ENCODE measurements at regions not wholly inside any gene's neighbourhood (a gene's known extent, or its start where the extent isn't known, plus 50 kb on each side); places are given as distances from the start of the nearest gene placed in this dataset.
A peak's percentile ranks its signal among the peaks of the same experiment; 100 is the strongest.

- DNase-seq (no peak), ATAC-seq (ENCODE audit: insufficient read depth, low read depth) (no peak)
- Histone ChIP-seq H2AFZ (ENCODE audit: low read depth, low read length) (no peak overlapping the region), H3K4me1 (ENCODE audit: insufficient read depth, low read length) (no peaks in the 10 kb centered on the region), H3K36me3 (ENCODE audit: insufficient read depth, low read length) (no peaks in the 10 kb centered on the region), H3K4me3 (ENCODE audit: low read depth in 1 of 2, low read length in 2 of 2) (no peak overlapping the region), H3K27ac (ENCODE audit: low read length) (no peak overlapping the region), H3K9ac (ENCODE audit: low read depth, low read length) (no peak overlapping the region), H3K4me2 (ENCODE audit: insufficient read depth, low read length) (no peak overlapping the region), H3K9me3 (ENCODE audit: insufficient read depth, low read length, severe bottlenecking) (no peaks in the 10 kb centered on the region), H3K79me2 (ENCODE audit: insufficient read depth, low read length) (no peaks in the 10 kb centered on the region), H4K20me1 (ENCODE audit: insufficient read depth, low read length) (no peaks in the 10 kb centered on the region), H3K27me3 (ENCODE audit: insufficient read depth, low read length, poor library complexity) (no peaks in the 10 kb centered on the region)
- TF ChIP-seq CTCF (IDR thresholded peaks at IDR 0.05; ENCODE audit: borderline replicate concordance, extremely low read depth, low read length, poor library complexity, severe bottlenecking) (no peak), EZH2 (IDR thresholded peaks at IDR 0.05; ENCODE audit: borderline replicate concordance, low read depth, low read length, severe bottlenecking) (no peak)
Measured at GRCh38 chr13:48892688-48893075, 83.0 kb upstream of the FNDC3A start.

GRCh38 chr13:48896312-48896711 lies 79.4 kb upstream of the FNDC3A start:
- H3K27ac ChIP-seq (ENCODE audit: low read length) = no peak overlapping the region
- DNase-seq (no peak), ATAC-seq (ENCODE audit: insufficient read depth, low read depth) (peak; percentile 29; the same call in 1 of the 3 replicates)
- H3K9me3 ChIP-seq (ENCODE audit: insufficient read depth, low read length, severe bottlenecking) = no peaks in the 10 kb centered on the region
- H4K20me1 ChIP-seq (ENCODE audit: insufficient read depth, low read length) = no peaks in the 10 kb centered on the region
- no peak overlapping the region for H3K4me2 ChIP-seq (ENCODE audit: insufficient read depth, low read length)
- no peaks in the 10 kb centered on the region for H3K4me1 ChIP-seq (ENCODE audit: insufficient read depth, low read length)
- no peak for TF ChIP-seq EZH2 (IDR thresholded peaks at IDR 0.05; ENCODE audit: borderline replicate concordance, low read depth, low read length, severe bottlenecking)
- no peak for TF ChIP-seq CTCF (IDR thresholded peaks at IDR 0.05; ENCODE audit: borderline replicate concordance, extremely low read depth, low read length, poor library complexity, severe bottlenecking)
- H3K79me2 ChIP-seq (ENCODE audit: insufficient read depth, low read length) = no peaks in the 10 kb centered on the region
- H3K4me3 ChIP-seq (ENCODE audit: low read depth in 1 of 2, low read length in 2 of 2) = no peak overlapping the region
- H3K27me3 ChIP-seq (ENCODE audit: insufficient read depth, low read length, poor library complexity) = no peaks in the 10 kb centered on the region
- H3K9ac ChIP-seq (ENCODE audit: low read depth, low read length) = no peak overlapping the region
- H3K36me3 ChIP-seq (ENCODE audit: insufficient read depth, low read length) = no peaks in the 10 kb centered on the region
- H2AFZ ChIP-seq (ENCODE audit: low read depth, low read length) = no peak overlapping the region

GRCh38 chr13:48901781-48902180 lies 73.9 kb upstream of the FNDC3A start:
- H3K79me2 ChIP-seq (ENCODE audit: insufficient read depth, low read length) = no peaks in the 10 kb centered on the region
- ATAC-seq (ENCODE audit: insufficient read depth, low read depth) (no peak), DNase-seq (no peak)
- no peak overlapping the region for H3K4me3 ChIP-seq (ENCODE audit: low read depth in 1 of 2, low read length in 2 of 2)
- no peak for TF ChIP-seq CTCF (IDR thresholded peaks at IDR 0.05; ENCODE audit: borderline replicate concordance, extremely low read depth, low read length, poor library complexity, severe bottlenecking)
- no peak for TF ChIP-seq EZH2 (IDR thresholded peaks at IDR 0.05; ENCODE audit: borderline replicate concordance, low read depth, low read length, severe bottlenecking)
- H3K9ac ChIP-seq (ENCODE audit: low read depth, low read length) = no peak overlapping the region
- no peak overlapping the region for H3K4me2 ChIP-seq (ENCODE audit: insufficient read depth, low read length)
- H3K36me3 ChIP-seq (ENCODE audit: insufficient read depth, low read length) = no peaks in the 10 kb centered on the region
- H2AFZ ChIP-seq (ENCODE audit: low read depth, low read length) = no peak overlapping the region
- H3K27ac ChIP-seq (ENCODE audit: low read length) = no peak overlapping the region
- H3K27me3 ChIP-seq (ENCODE audit: insufficient read depth, low read length, poor library complexity) = peaks cover 3% of the 10 kb centered on the region
- H3K4me1 ChIP-seq (ENCODE audit: insufficient read depth, low read length) = no peaks in the 10 kb centered on the region
- no peaks in the 10 kb centered on the region for H4K20me1 ChIP-seq (ENCODE audit: insufficient read depth, low read length)
- H3K9me3 ChIP-seq (ENCODE audit: insufficient read depth, low read length, severe bottlenecking) = no peaks in the 10 kb centered on the region

- Histone ChIP-seq H3K79me2 (ENCODE audit: insufficient read depth, low read length) (no peaks in the 10 kb centered on the region), H3K27ac (ENCODE audit: low read length) (no peak overlapping the region), H3K4me3 (ENCODE audit: low read depth in 1 of 2, low read length in 2 of 2) (no peak overlapping the region), H3K9me3 (ENCODE audit: insufficient read depth, low read length, severe bottlenecking) (no peaks in the 10 kb centered on the region), H4K20me1 (ENCODE audit: insufficient read depth, low read length) (no peaks in the 10 kb centered on the region), H2AFZ (ENCODE audit: low read depth, low read length) (peak overlapping the region; percentile 37; the same call in 1 of the 2 replicates), H3K4me1 (ENCODE audit: insufficient read depth, low read length) (no peaks in the 10 kb centered on the region), H3K9ac (ENCODE audit: low read depth, low read length) (no peak overlapping the region), H3K4me2 (ENCODE audit: insufficient read depth, low read length) (no peak overlapping the region), H3K36me3 (ENCODE audit: insufficient read depth, low read length) (no peaks in the 10 kb centered on the region), H3K27me3 (ENCODE audit: insufficient read depth, low read length, poor library complexity) (peaks cover 3% of the 10 kb centered on the region)
- TF ChIP-seq CTCF (IDR thresholded peaks at IDR 0.05; ENCODE audit: borderline replicate concordance, extremely low read depth, low read length, poor library complexity, severe bottlenecking) (no peak), EZH2 (IDR thresholded peaks at IDR 0.05; ENCODE audit: borderline replicate concordance, low read depth, low read length, severe bottlenecking) (no peak)
- DNase-seq (no peak), ATAC-seq (ENCODE audit: insufficient read depth, low read depth) (no peak)
Measured at GRCh38 chr13:48902368-48902767, 73.3 kb upstream of the FNDC3A start.
